NOMO-1 (cell line): ENCODE measurements at regions not wholly inside any gene's neighbourhood (a gene's known extent, or its start where the extent isn't known, plus 50 kb on each side); places are given as distances from the start of the nearest gene placed in this dataset.

Source experiments
- DNase-seq, 2 experiments: peaks; one replicate each; lab custom pipeline; 2025; ENCODE audit not compliant: unreplicated experiment in 2 of 2; lab: John Stamatoyannopoulos, UW

DNA sequence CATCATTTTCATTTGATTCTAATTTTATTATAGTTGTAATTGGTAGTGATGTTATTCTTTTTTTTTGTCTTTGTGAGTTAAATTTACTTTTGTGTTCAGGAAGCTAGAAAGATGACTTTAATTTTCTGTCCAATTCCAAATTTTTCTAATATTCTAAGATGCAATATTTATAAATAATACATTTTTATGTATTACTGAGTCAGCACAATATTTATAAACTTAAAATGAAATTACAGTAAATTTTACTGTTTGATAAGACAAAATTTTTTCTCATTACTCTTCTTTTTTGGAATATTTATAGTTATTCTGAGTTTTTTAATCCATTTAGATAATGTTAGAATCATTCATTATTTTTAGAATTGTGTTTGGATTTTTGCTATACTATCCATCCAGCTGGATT lies 1637.9 kb upstream of the ACO1 start:
- no peak for DNase-seq

DNA sequence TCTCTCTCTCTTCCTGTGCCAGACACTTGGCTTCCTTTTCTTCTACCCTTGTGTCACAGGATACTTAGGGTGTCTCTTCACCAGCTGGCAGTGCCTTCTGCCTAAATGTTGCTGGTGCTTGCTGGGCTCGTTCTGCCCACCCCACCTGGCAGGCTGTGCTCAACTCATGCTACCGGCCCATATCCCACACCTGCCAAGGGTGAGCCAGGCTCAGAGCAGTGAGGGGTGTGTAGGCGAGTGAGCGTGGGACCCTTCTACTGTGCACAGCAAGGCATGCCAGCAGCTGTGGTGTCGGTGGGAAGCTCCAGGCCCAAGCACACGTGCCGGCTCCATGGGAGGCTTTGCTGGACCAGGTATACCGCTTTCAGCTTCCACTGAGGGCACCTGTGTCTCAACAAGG lies 1626.7 kb upstream of the ACO1 start:
- DNase-seq, result no peak

DNA sequence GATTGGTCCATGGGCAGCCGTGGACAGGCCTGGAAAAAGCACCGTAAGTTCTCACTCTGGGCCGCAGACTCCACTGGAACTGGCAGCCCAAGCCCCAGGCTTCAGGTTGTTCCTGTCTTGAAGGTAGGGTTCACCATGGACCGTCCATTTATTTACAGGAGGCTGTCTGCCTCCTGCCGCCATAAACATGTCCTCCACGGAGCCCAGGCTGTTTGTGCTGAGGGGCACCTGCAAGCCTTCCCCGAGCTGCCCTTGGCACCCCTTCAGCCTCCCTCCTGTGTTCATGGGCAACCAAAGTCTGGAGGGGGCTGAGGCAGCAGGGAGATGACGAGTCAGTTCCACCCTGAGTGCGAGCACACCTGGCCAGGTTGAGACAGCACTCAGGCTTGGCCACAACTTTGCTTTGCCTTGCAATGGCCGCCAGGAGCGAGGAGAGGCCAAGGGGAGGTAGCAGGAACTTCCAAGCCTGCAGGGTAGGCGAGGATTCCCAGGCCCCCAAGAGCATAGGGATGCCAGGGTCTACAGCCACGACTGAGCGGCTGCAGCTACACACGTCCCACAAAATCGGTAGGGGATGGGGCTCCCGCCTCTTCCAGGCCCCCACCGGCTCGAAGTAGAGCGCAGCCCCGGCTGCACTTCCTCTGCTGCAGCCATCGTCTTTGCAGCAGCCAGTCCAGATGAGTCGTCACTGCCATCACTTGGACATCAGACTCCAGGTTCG lies 1625.6 kb upstream of the ACO1 start:
- no peak for DNase-seq

DNA sequence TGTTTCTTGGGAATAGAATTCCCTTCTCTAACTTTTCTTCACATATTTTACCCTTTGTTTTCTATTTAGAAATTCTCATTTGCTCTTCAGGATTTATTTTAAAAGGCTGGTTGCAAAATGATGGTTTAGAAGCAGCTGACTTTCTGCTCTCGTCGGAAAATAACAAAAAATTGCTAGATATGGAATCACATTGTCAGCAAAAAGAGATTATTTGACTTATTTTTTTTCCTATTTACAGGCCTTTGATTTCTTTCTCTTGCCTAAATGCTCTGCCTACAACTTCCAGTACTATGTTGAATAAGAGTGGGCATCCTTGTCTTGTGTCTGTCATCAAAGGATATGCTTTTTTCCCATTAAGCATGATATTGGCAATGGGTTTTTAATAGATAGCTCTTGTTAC lies 1619.1 kb upstream of the ACO1 start:
- no peak for DNase-seq

DNA sequence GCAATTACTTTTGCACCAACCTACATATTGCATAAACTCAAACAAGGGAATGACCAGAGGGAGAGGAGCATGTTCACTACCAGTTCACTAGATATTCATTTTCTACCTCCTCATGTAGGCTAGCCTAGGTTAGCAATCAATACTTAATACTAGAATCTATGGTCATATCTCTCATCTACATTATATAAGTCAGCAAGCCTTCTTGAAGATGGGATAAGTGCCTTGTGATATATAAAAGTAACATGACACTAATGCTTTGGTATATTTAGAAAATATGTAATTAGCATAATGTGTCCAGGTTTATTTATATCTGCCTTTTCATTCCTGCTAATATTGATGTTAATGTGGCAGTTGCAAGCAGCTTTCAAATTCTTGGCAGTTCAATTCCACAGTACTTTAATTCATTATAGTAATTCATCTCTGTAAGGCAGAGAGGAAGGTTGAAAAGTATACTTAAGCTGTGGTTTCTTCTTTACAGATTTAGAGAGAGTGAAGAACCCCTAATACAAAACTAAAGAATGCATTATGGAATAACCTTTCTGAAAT lies 1613.2 kb upstream of the ACO1 start:
- DNase-seq, result no peak

DNA sequence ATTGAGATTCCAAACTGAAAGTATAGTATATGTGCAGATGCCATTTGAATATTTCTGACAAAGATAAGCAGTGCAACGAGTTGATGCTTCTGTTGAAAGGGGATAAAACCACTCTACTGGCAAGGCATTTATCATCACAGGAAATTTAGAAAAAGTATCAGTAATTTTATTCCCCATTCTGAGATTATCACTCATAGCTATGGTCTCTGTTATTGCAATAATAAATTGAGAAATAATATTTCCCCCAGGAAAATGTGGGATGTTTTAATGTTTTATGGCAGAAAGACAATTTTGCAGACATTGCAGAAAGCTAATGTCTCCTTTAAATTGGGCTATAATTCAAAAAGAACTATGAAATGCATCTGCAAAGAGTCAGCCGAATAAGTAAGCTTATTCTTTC lies 1612.7 kb upstream of the ACO1 start:
- no peak for DNase-seq

DNA sequence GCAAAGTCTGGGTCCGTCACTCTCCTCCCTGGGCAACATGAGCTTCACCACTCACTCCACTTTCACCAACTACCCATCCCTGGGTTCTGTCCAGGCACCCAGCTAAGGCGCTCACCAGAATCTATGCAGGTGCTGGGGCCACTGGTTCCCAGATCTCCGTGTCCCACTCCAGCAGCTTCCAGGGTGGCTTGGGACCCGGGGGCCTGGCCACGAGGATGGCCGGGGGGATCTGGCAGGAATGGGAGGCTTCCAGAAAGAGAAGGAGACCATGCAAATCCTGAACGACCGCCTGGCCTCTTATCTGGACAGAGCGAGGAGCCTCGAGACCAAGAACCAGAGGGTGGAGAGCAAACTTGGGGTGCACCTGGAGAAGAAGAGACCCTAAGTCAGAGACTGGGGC lies 1611.0 kb upstream of the ACO1 start:
- no peak for DNase-seq

DNA sequence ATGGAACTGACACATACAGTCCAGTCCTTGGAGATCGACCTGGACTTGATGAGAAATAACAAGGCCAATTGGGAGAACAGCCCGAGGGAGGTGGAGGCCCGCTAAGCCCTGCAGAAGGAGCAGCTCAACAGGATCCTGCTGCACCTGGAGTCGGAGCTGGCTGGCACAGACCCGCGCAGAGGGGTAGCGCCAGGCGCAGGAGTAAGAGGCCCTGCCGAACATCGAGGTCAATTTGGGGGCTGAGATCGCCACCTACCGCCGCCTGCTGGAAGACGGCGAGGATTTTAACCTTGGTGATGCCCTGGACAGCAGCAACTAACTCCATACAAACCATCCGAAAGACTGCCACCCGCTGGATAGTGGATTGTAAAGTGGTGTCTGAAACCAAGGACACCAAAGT lies 1610.1 kb upstream of the ACO1 start:
- DNase-seq, result no peak

DNA sequence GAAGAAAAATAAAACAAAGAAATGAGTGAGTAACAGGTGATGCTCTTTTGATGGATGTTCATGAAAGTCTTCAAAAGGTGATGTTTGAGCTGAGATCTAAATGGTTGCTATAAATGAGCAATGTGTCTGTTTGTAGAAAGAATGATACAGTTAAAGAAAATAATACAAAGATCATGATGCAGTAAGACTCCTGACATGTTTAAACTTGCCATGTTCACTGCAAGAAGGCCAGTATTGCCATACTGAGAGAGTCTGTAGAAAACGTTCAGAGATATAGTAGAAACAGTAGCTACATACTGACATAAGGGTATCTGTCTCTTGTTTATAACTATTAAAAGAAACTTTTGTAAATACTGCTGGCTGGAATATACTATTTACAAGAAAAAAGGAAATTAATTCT lies 1609.2 kb upstream of the ACO1 start:
- no peak for DNase-seq

DNA sequence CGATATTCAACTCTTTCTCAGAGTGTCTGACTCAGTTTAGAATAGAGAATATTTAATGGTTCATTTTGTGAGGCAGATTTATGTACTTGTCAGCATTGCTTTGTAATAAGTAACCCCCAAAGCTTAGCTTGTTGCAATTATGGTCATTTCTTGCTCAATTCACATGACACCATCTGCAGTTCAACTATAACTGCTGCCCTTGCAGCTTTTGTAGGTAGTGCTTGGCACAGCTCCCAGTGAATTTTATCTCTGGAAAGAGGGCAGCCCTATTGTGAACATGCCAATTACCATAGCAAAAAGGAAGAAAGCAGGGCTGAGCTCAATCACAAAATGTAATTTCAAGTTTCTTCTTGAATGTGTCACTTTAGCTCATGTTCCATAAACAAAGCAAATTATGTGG lies 1587.7 kb upstream of the ACO1 start:
- DNase-seq, result no peak

DNA sequence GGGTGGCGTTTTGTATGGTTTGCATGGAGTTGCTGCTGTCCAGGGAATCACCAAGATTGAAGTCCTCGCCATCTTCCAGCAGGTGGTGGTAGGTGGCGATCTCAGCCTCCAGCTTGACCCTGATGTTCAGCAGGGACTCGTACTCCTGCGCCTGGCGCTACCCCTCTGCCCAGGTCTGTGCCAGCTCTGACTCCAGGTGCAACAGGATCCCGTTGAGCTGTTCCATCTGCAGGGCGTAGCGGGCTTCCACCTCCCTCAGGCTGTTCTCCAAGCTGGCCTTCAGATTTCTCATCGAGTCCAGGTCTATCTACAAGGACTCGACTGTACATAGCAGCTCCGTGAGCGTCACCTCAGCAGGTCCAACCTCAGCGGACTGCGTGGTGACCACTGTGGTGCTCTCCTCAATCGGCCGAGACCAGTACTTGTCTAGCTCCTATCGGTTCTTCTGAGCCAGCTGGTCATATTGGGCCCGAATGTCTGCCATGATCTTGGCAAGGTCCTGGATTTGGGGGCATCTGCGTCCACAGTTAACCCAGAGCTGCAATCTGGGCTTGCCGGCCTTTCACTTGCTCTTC lies 1584.8 kb upstream of the ACO1 start:
- DNase-seq, result no peak

DNA sequence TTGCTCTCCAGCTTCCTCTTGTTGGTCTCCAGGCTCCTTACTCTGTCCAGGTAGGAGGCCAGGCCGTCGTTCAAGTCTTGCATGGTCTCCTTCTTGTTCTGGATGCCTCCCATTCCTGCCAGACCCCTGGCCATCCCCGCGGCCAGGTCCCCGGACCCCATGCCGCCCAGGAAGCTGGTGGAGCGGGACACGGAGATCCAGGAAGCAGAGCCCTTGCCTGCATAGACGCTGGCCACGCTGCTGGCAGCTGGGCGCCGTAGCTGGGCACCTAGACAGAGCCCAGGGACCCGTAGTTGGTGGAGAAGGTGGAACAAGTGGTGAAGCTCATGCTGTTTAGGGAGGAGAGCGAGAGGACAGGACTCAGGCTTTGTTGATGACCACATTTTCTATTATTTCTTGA lies 1584.0 kb upstream of the ACO1 start:
- DNase-seq, result no peak

DNA sequence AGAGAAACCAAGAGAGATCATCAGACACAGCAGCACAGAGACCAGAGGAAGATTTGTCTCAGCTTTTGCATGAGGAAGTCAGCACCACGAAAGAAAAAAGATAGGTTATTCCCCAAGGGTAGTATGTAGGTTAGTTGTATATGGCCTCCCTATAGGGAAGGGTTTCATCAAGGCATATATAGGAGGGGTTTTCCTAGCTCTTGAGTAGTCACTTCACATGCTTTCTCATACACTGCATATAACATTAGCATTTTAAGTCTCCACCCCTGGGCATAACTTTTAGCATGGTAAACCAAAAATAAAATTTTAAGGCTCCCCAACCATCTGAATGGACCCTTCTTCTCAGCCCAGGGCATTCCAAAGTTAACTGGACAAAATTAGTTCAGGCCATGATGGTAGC lies 1571.6 kb upstream of the ACO1 start:
- DNase-seq, result no peak

DNA sequence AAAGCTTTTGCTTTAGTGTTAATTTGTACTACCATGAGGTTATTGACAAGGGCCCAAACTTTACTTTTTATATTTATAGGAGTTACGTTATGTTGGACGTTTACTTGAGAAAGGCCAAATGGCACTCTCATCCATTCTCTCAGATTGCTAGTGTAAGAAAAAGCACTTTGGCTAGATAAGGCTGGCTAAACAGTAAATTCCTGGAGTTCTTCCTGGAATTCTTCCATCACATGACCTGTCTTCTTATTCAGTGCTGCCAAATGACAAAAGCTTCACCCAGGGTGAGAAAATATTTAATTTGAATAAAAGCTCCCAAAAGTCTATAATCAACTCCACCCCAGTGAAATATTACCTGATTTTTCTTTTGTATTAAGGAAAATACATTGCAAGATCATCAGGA lies 1568.9 kb upstream of the ACO1 start:
- DNase-seq, result no peak

DNA sequence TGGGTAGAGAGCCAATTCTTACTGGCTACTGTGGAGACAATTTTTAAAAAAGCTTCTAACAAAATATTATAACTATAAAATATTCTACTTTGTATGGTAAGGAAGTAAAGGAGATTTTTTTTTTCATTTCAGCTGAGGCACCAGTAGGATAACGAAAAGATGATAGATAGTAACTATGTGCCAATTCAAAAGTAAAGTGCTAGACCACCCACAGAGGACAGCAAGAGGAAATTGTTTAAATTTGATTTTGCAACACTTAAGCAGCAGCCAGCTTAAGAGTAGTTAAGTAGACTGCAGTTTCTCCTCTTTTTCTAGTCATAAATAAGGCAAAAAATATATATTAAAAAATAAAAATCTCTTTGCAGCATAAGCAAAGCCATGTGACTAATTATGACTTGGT lies 1539.3 kb upstream of the ACO1 start:
- no peak for DNase-seq

DNA sequence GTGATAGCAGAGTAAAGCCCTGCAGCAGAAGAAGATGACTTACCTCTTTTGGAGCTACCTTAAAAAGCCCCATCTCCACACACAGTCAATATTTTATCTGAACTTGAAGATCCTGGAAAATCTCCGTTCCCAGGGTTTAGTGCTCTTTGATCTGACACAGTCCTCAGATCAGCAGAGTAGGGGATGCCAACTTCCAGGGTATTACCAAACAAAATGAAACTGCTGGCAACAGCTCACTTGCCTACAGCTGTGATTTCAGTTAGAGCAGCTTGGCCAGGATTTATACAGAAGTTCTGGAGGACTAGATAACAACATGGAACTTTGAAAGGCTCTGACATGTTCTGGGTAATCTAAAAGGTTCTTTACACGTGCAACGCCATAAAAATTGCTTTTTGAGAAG lies 1537.8 kb upstream of the ACO1 start:
- no peak for DNase-seq

DNA sequence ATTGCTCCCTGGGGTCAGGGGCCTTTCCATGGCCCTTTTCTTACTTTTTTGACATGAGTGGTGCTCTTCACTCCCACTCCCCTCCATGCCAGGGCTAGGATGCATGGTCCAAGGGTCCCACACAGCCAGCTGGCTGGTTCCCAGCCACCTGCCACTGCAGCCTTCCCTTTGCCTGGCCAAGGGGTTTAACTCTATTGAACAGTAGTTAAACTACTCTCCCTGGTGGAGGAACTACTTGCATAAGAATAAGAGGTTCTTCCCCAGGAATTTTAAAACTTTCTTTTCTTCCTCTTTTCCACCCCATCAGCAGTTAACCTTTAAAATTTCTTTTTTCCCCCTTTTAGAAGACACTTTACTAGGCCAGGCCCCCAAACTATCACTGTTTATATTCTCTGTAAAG lies 1532.8 kb upstream of the ACO1 start:
- no peak for DNase-seq

DNA sequence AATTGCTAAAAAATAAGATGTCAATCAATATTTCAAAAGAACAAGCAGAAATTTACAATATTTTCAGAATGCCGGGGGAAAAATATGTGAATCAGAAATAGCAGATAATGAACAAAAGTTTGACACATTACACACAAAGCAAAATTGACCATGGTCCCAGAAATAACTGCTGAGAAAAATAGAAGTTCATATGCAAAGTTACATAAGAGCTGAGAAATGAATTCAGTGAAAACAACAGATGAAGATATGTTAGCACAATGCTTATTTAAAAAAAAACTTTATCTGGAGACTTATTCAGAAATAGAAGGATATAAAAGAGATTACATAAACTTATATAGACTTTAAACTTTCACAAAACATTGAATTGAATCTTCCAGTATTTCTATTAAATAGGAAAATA lies 1483.7 kb upstream of the ACO1 start:
- no peak for DNase-seq

DNA sequence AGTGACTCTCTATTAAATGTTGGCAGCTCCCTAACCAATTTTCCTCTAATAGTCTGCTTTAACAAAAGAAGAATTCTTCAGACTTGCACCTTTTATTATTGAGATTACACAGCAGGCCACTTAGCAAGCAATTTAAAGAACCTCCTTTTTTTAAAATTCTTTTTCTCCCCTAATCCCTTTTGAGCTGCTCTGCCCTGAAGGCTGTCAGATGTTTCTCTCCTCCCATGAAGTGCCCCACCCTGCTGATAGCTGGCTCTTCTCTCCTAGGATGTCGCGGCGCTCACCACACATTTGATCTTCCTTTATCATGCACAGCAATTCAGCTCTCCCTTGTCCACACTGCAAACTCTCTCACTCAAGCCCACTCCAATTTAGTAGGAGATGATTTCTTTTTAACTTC lies 1471.1 kb upstream of the ACO1 start:
- no peak for DNase-seq

DNA sequence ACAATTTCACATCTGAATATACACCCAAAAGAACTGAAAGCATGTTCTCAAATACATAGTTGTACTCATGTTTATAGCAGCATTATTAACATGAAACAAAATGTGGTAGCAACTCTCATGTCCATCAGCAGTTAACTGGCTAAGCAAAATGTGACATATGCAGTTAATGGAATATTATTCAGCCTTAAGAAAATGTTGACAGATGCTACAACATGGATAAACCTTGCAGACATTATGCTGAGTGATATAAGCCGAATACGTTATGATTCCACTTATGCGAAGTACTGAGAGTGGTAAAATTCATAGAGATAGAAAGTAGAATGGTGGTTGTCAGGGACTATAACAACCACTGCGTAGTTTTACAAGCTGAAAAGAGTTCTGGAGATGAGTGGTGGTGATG lies 1469.0 kb upstream of the ACO1 start:
- DNase-seq, result no peak

DNA sequence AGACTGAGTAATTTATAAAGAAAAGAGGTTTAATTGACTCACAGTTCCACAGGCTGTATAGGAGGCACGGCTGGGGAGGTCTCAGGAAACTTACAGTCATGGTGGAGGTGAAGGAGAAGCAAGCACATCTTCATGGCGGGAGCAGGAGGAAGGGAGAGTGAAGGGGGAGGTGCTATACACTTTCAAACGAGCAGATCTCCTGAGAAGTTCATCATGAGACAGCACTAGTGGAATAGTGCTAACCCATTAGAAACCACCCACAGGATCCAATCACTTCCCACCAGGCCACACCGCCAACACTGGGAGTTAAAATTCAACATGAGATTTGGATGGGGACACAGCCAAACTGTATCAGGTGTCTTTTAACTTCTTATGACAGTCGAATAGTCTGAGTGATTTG lies 1459.3 kb upstream of the ACO1 start:
- DNase-seq, result no peak

DNA sequence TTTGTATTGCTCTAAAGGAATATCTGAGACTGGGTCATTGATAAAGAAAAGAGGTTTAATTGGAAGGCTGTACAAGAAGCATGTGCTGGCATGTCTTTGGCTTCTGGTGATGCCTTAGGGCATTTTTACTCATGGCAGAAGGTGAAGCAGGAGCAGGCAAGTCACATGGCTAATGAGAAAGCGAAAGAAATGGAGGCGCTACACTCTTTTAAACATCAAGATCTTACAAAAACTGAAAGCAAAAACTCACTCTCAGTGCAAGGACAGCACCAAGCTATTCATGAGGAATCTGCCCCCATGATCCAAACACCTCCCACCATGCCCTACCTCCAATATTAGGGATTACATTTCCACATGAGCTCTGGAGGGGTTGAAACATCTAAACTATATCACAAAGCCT lies 1458.8 kb upstream of the ACO1 start:
- no peak for DNase-seq

DNA sequence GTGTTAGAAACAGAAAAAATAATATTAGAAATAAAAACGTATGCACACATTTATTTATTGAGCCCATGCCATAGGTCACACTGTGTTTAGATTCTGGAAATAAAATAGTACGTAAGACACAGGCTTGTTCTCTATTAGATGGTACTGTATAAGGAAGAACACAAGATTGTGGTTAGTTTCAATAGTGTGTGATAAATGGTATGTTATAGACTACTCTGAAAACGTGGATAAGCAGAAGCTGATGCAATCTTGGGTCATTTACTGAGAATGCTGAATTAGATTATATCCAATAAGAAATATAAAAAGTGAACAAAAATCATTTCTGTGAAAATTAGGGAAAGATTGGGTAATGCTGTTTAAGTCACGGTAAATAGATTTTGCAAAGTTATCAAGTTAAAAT lies 1456.4 kb upstream of the ACO1 start:
- no peak for DNase-seq
